IPS DF 4.7 (cell line): ENCODE measurements at regions not wholly inside any gene's neighbourhood (a gene's known extent, or its start where the extent isn't known, plus 50 kb on each side); places are given as distances from the start of the nearest gene placed in this dataset.

Experiments
- DNase-seq: peaks from one replicate; pipeline ENCODE4 v3.0.0-alpha.2; 2013; ENCODE audit warnings: low spot score; ENCODE audit errors: extremely low read depth

DNA sequence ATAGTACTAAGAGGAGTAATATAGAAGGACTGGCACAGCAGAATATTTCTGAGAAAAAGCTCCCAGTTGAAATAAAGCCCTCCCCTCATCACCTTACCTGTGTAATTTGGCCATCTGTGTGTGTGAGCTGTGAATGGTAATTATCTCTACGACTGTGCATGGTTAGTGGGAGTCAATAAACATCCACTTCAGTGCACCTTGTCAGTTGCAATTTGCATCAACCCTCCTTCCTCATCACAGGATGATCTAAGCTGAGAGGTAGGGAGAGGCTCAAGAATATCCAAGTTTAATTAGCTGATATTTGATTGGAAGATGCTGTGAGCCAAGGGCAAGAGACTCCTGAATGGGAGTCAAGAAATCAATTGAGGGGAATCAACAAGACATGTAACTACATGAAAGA lies 694.9 kb upstream of the KLHL29 start:
- no peak for DNase-seq

DNA sequence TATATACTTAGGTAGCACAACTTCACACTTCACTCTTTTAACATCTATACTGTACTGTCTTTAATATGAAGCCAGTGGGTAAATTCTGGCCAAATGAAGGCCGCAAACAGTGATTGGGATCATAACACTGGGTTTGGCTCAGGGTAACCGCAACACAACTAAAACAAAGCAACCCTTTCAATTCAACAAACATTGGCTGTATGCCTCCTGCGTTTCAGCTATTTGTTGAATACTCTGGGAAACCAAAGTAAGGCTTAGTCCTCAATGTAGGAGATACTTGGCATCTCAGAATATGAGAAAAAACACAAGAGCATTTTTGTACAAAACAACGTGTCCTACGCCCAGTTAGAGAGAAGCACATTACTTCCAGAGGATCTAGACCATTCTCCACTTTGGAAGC lies 693.3 kb upstream of the KLHL29 start:
- DNase-seq: no peak

DNA sequence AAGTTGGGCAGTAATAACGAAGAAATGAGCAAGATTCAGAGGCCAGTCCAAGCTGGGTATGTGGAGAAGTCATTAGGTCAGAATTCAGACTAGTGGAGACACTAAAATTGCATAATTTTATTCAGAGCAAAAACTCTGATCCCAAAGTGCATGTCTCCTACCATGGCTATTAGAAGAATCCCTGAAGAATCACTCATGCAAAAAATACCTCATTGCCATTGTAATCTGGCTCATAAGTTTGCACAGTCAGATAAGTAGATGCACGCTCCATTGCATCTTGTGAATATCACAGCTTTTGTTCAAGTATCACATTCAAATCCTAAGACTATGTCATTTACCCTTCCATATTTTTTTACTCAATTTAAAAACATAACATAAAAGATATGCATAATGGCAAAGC lies 692.2 kb upstream of the KLHL29 start:
- no peak for DNase-seq

DNA sequence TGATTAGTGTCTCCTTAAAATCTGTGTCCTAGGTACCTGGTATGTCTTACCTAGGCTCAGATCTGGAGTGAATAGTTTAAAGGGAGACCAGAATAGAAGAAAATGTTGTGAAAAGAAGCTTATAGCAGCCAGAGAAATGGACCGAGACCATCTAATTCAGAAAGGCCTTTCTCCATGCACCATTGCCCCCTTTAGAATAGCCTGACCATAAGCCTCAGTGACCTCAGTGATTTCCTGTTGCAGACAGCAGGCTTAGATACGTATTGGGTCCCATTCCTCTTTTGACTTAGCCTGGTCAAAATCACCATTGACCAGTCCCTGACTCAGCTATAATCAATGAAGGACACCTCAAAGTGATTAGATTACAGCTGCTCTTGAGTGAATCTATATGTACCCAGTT lies 690.7 kb upstream of the KLHL29 start:
- DNase-seq: no peak

DNA sequence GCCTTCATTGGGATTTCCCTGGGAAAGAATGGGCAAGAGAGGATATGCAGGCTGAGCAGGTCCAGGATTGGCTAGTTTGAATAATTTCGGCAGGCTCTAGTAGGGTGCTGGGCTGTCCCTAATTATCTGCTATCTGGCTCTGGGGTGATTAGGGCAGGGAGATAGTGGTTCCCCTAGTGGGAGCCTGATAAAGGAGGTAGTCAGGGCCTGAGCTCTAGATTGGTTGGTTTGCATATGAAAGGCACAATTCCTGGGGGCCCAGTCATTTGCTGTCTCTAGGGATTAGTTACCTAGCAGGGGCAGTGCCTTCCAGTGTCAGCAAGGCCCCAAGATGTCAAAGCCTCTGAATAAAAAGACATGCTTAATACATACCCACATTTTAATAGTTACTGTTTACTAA lies 690.1 kb upstream of the KLHL29 start:
- DNase-seq: peak; percentile 36

DNA sequence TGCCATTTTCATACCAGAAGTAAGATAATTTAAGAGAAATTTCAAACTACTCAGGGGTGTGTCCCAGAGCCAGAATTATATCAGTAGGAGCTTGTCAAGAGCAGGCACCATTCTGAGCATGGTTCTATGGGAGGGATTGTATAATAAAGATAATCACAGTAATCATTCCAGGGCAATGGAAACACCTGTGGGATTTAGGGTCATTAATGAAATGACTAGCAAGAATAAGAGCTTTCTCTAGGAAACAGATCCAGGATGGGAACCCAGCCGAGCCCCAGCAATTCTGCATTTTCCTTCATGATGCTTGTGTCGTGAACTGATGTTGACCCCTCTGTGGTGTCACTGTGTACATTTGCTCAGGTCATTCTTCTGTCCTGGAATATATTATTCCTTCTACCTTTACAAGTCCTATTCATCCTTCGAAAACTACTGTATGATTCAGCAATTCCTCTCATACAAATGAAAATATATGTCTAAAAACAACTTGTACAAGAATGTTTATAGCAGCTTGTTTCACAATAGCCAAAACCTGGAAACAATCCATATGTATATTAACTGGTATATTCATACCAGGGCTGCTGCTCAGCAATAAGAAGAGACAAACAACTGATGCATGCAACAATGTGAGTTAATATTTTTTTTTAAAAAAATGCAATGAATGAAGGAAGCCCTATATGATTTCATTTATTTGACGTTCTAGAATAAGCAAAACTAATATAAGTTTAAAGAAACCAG lies 687.8 kb upstream of the KLHL29 start:
- DNase-seq: no peak

DNA sequence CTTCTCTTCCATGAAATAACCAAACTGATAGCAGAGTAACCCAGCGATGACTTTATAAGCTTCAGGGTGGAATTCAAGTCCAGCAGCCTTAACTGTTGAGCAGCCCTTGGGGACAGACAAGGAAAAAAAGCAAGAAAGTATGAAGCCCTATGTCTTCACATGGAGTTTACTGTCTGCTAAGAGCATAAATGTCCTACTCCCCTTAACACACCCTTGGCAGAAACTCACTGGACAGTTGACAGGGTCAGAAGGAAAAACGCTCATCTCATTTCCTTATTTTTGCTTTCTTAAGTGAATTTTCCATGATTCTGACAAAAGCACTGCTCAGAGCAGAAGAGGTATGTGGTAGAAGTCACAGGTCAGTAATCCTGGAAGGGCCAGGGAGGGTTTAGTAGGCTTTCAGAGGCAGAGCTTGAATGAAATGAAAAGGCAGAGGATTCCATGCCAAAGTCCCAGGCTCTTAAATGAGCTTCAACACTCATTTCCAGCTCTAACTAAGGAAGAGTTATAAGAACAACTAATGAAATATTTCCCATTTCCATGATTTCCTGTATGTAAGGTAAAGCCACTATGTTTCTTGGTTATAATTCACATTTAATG lies 683.3 kb upstream of the KLHL29 start:
- DNase-seq: no peak

DNA sequence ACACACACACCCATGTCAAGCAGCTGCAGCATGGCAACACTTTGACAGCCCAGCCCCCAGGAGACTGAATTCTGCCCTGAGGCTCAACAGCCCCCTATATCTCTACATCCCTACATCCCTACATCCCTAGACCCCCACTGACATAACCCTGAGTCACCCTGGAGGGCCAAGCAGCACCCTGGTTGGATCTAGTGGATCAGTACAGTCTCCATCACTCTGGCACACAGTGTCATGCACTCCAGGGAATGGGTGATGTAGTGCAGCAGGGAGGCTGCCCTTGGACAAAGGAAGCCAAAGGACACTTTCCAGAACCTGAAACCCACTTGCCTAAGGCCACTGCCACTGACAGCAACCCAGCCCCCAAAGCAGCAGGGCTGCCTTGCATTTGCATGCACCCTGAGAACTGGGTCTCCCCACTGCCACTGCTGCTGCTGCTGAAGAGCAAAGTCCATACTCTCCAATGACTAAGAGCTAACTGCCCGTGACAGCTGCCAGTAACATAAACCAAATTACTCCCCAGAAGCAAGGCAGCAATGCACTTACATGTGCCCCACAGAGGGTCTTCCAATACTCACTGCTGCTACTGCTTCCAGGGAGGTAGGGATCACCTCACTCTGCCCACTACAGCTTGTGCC lies 681.6 kb upstream of the KLHL29 start:
- DNase-seq: no peak

DNA sequence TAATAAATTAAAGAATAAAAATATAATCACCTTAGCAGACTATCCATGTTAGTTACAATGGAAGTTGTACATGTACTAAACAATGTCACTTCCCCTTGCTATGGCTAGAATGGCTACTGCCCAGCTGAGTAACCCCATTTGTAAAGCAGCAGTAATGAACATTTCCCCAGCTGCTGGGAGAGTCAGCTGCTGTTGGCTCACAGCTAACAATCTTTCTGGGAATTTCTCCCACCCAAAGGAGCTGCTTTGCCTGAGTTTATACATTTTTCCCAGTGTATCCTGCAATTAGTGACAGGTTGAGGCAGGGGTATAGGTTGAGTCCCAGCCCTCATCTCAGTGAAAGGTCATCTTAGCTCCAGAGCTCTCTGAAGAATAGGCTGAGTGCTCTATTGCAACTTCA lies 665.6 kb upstream of the KLHL29 start:
- DNase-seq: no peak

DNA sequence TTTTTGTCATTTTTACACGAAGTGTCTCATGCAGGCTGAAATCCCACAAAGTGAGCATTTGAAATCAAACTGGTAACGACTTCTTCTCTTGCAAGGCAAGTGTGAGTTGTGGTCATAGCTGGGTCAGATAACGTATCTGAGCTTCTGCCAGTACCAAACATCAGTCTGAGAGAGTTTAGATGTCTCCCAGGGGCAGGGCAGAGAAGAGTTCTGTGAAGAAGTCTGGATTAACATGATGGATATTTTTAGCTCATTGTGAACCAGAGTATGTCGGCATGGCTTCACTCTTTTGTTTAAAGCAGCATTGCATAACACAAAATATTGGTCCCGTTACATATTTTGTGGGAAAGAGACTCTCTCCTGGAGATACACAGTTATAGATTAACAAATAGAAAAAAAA lies 655.5 kb upstream of the KLHL29 start:
- no peak for DNase-seq

DNA sequence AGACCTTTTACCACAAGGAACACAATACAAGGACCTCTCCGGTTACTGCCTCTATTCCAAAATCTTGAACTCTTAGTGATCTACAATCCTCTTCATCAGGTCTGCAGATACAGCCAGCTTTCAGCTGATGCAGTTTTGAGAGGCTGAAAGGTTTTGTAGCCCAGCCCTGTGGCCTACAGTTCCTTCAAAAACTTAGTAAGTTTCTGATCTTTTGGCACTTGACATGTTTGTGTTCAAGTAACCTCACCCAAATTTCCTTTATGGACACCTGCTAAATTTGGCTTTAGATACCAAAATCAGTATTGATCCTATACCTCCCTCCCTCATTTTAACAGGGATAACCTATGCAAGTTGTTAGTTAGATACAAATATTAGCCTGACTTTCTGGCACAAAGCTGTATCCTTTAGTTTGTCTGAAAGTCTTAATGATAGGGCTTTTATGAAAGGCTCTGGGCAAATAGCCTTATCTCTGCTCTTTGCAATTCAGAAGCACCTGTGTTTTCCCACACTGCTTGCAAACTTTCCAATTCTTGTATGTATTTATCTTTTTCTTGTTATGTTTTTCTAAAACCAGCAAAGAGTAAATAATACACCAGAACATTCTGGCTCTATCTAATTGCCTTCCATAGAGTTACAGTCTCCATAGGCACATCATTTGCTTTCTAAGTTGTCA lies 650.5 kb upstream of the KLHL29 start:
- DNase-seq: no peak

DNA sequence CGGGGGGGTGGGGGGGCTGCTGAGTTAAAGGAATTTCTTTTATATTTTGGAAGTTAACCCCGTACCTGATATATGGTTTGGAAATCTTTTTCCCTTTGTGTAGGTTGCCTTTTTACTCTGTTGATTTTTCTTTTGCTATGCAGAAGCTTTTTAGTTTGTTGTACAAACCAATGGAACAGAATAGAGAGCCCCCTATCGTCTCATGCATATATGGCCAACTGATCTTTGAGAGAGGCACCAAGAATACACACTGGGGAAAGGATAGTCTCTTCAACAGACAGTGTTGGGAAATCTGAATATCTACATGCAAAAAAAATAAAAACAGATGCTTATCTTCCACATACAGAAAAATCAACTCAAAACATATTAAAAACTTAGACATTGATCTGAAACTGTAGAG lies 647.8 kb upstream of the KLHL29 start:
- no peak for DNase-seq

DNA sequence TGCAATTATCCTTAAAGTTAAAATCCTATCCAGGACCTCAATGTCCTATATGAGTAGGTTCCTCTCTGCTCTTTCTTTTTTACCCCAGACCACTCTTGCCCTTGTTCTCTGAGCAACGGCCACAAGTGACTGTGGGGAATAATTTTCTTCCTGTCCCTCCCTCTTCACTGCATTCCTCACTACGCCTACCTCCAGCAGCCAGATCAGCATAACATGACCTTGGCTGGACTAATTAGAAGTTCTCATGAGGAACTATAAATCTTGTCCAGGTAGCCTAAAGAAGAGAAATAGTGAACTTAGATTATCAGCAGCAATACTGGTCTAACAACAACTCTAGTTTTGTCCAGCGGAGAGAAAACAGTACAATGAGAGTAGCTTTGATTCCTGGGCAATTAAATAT lies 643.8 kb upstream of the KLHL29 start:
- no peak for DNase-seq

DNA sequence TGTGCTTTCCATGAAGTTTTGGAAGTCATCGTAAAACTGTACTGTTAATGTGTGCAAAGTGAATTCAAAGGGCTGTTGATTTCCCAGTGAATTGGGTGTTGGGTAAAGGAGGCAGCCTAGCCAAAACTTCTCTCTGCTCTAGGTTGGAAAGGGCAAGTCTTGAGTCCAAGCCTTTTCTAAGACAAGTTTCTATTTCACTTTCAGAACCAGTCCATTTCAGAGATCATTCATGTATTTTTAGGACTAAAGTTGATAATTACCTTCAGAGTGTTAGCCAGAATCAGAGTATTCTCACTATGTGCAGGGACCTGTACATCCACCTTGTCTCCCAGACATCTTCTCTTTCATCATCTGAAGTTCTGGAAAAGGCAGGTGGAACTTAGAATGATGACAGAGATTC lies 636.1 kb upstream of the KLHL29 start:
- DNase-seq: no peak

DNA sequence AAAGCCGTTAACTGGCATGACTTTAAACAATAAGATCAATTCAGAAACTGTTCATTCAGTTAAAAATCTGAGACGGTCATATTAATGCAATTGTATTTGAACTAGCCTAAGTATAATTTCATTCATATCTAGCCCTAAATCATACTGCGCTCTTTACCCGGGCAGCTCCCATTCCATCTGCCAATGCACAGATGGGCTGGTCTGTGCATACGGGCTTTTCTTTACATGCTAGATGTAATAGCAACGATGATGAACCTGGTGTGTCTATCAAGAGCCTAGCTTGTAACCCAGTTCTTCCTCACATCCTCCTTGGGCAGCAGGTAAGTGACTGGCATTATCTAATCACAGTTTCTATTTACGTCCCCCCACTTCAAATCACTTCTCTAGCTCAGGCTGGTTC lies 631.5 kb upstream of the KLHL29 start:
- DNase-seq: no peak

DNA sequence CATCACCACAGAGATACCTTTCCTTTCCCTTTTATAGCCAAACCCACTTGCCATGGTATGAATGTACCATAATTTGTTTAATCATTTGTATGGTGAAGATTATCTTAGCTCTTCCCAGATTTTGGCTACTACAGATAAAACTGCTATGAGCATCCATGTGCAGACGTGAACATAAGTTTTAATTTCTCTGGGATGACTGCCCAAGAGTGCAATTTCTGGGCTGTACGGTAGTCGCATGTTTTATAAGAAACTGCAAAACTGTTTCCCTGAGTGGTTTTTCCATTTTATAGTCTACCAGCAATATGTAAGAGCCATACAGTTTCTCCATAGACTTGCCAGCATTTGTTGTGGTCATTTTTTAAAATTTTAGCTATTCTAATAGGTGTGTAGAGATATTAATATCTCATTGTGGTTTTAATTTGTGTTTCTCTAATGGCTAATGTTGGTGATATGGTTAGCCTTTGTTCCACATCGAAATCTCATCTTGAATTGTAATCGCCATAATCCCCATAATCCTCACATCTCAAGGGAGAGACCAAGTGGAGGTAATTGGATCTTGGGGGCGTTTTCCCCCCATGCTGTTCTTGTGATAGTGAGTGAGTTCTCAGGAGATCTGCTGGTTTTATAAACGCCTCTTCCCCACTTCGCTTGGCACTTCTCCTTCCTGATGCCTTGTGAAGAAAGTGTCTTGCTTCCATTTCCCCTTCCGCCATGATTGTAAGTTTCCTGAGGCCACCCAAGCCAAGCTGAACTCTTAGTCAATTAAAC lies 628.5 kb upstream of the KLHL29 start:
- DNase-seq: no peak

DNA sequence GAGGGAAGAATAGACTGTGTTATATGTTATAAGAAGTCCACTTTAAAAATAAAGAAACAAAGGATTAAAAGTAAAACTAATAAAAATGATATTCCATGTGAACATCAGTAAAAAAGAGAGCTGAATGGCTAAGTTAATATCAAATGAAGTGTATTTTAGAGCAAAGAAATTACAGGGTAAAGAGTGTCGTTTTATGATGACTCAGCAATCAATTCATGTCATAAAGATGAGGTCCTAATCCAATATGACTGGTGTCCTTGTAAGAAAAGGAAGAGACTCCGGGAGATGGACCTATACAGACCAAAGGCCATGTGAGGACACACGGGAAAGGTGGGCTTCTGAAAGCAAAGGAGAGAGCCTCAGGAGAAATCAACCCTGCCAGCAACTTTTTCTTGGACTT lies 615.5 kb upstream of the KLHL29 start:
- no peak for DNase-seq

DNA sequence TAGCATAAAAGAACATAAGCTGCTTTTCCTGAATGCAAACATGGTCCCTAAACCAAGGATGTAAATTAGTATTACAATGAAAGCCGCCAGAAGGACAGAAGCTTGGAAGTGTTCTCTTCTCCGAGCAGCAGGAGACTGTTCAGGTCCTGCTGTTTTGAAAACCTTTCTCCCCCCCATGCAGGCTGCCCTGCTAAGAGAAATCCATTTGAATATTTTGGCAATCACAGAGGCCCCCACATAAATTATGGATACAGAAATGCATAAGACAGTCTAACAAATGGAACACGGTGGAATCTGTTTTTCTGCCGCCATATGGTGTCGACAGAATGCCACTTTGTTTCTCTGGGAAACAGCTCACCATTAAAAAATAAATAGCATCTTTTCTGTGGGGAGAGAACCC lies 600.4 kb upstream of the KLHL29 start:
- no peak for DNase-seq

DNA sequence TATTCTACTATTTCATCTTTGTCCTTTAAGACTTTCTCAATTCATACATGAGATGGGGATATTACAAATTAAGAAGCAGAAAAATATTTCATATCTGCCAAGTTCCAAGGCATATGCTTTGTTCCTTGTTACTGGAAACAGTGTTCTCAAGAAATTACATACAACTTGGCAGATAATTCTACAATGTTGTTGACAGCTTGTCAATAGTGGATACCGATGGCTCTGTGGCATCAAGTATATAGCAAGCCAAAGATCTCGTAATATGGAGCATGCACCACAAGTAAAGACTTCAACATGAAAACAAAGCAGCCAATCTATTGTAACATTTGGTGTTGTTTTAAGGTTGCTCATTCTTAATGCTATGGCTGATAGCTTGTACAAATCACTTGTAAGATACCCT lies 598.2 kb upstream of the KLHL29 start:
- no peak for DNase-seq

DNA sequence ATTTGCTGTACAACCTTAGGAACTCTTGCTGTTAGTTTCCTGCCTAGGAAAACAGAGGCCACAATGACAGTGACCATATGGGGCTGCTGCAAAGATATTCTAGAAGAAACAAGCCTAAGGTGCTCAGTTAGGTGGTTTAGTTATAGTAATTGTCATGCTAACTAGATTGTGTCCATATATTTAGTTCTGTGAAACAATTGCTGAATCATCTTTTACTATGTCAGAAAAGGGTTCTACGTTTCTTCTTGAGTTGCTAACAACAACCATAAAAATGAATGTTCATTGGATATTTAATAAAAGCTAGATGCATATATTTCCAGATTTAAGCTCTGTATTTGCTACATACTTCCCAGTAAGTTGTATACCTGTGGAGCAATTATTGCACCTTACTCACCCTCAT lies 597.2 kb upstream of the KLHL29 start:
- DNase-seq: no peak

DNA sequence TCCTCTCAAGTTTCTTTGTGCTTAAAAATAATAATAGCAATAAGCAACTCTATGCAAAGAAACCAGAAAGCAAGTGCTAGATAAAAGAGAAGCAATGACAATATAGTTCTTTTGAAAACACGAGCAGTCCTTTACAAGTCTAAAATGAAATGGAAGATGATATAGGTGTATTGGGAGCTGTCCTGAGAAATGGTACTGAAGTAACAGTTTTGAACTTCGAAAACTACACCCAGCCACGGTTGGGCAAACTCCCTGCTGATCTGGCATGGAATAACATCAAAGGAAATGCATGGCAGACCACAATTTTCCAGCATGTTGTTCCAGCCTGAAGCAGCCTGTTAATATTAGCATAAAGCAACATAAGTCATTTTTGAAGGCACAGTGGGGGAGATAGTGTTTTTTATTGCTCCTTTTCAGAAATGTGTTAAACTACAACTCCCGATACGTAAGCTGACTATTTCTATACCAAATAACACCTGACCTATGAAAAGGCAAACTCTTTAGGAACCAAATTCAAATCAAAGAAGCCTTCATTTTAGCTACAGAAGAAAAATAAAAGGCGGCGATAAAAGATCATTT lies 596.1 kb upstream of the KLHL29 start:
- no peak for DNase-seq
